Breast epithelium (tissue), 3 donors: ENCODE measurements at regions not wholly inside any gene's neighbourhood (a gene's known extent, or its start where the extent isn't known, plus 50 kb on each side); places are given as distances from the start of the nearest gene placed in this dataset.

Experiments used
- CTCF ChIP-seq, 3 donors: fragments of 450-650 bp; IDR thresholded peaks; one replicate each; pipeline ENCODE4 v1.5.1; 2016 to 2017; ENCODE audit warnings: antibody characterized with exemption in 3 of 3, mild to moderate bottlenecking in 3 of 3, moderate library complexity in 3 of 3
- POLR2A ChIP-seq: fragments of 450-650 bp; IDR thresholded peaks from one replicate; pipeline ENCODE4 v1.6.1; 2016; ENCODE audit warnings: antibody characterized with exemption, mild to moderate bottlenecking, moderate library complexity
- POLR2AphosphoS5 ChIP-seq, 3 donors: sonication (generic); formaldehyde crosslinking; IDR thresholded peaks; one replicate each; pipeline ENCODE4 v1.6.1; 2017; ENCODE audit warnings: antibody characterized with exemption in 3 of 3

DNA sequence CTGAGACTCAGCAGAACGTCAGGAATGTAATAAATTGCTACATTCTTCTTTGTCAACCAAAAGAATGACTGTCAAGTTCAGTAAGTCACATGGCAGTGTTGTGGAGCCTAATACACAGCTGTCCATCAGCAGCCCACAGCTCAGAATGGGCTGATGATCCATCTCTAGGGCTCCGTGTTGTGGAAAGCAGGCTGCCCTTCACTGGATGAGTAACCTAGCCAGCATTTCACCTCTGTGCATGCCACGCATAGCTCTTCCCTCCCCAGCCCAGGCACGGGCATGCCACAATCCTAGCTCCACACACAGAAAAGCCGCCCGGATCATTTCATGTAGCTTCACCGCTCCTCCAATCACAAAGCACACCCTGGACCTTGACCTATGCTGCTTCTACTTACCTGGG lies 878.0 kb upstream of the TMEM132C start:
- TF ChIP-seq CTCF (IDR thresholded peaks at IDR 0.05) (no peak), POLR2A (no peak), POLR2AphosphoS5 (IDR thresholded peaks at IDR 0.05) (no peak)
